ENCODE measurements at regions not wholly inside any gene's neighbourhood (a gene's known extent, or its start where the extent isn't known, plus 50 kb on each side); places are given as distances from the start of the nearest gene placed in this dataset.

- TF ChIP-seq CTCF (conservative IDR thresholded peaks at IDR 0.05 in 1 of 2, IDR thresholded peaks at IDR 0.05 in 1 of 2; ENCODE audit: low read depth in 1 of 2, low read length in 2 of 2), result no peak
- no peak for TF ChIP-seq EZH2 (IDR thresholded peaks at IDR 0.05; ENCODE audit: low read length, missing control alignments)
Observed at GRCh38 chr6:147150293-147150692, 53.9 kb upstream of the STXBP5 start.
